ENCODE measurements at regions not wholly inside any gene's neighbourhood (a gene's known extent, or its start where the extent isn't known, plus 50 kb on each side); places are given as distances from the start of the nearest gene placed in this dataset.
A peak's percentile ranks its signal among the peaks of the same experiment; 100 is the strongest.

GRCh38 chr13:95357875-95358274 is 56.6 kb upstream of the ABCC4 start (continued):
- peak; percentile 45; the same call in 1 of the 2 replicates for TF ChIP-seq TEAD2 (tag; IDR thresholded peaks at IDR 0.05)
- no peak for TF ChIP-seq ID3 (CRISPR knock-in tag; IDR thresholded peaks at IDR 0.05)
- peak; percentile 73; the same call in 1 of the 2 replicates for TF ChIP-seq ID3 (tag; IDR thresholded peaks at IDR 0.05)
- 0 out of 2 replicates have a peak, but pooled peaks have one; percentile 27 for TF ChIP-seq ZNF766 (CRISPR knock-in tag; conservative IDR thresholded peaks at IDR 0.05)
- no peak for TF ChIP-seq RREB1 (CRISPR knock-in tag; IDR thresholded peaks at IDR 0.05)
- TF ChIP-seq ELF2 (CRISPR knock-in tag; IDR thresholded peaks at IDR 0.05), result no peak
- no peak for TF ChIP-seq RB1 (IDR thresholded peaks at IDR 0.05; ENCODE audit: low read depth)
- peak; percentile 87 for TF ChIP-seq DMBX1 (CRISPR knock-in tag; IDR thresholded peaks at IDR 0.05; ENCODE audit: borderline replicate concordance)
- peak; percentile 49; the same call in 1 of the 2 replicates for TF ChIP-seq SMAD4 (CRISPR knock-in tag; conservative IDR thresholded peaks at IDR 0.05)
- no peak for TF ChIP-seq ZFP30 (CRISPR knock-in tag; IDR thresholded peaks at IDR 0.05; ENCODE audit: borderline replicate concordance)
- TF ChIP-seq ARID1B (IDR thresholded peaks at IDR 0.05), result no peak
- 0 out of 2 replicates have a peak, but pooled peaks have one; percentile 69 for TF ChIP-seq TCFL5 (CRISPR knock-in tag; conservative IDR thresholded peaks at IDR 0.05)
- no peak for TF ChIP-seq CGGBP1 (CRISPR knock-in tag; IDR thresholded peaks at IDR 0.05)
- TF ChIP-seq NFE2L1 (tag; IDR thresholded peaks at IDR 0.05; ENCODE audit: borderline replicate concordance, low read depth), result 0 out of 2 replicates have a peak, but pooled peaks have one; percentile 12
- TF ChIP-seq RUNX1 (IDR thresholded peaks at IDR 0.05; ENCODE audit: low read depth), result no peak
- no peak for TF ChIP-seq ZNF212 (CRISPR knock-in tag; IDR thresholded peaks at IDR 0.05)
- 0 out of 2 replicates have a peak, but pooled peaks have one; percentile 30 for TF ChIP-seq ZBTB17 (CRISPR knock-in tag; IDR thresholded peaks at IDR 0.05)
- no peak for TF ChIP-seq LEF1 (IDR thresholded peaks at IDR 0.05)
- TF ChIP-seq NR2C1 (IDR thresholded peaks at IDR 0.05), result no peak
- peak; percentile 72 for TF ChIP-seq NR2C1 (tag; IDR thresholded peaks at IDR 0.05)
- TF ChIP-seq DDX20 (tag; IDR thresholded peaks at IDR 0.05; ENCODE audit: low read depth), result peak; percentile 62; the same call in 1 of the 2 replicates
- TF ChIP-seq ADNP (tag; IDR thresholded peaks at IDR 0.05), result no peak
- TF ChIP-seq HCFC1 (IDR thresholded peaks at IDR 0.05; ENCODE audit: low read depth, low read length), result no peak
- peak; percentile 45 for TF ChIP-seq CXXC5 (CRISPR knock-in tag; IDR thresholded peaks at IDR 0.05)
